MM.1S (cell line): ENCODE measurements at regions not wholly inside any gene's neighbourhood (a gene's known extent, or its start where the extent isn't known, plus 50 kb on each side); places are given as distances from the start of the nearest gene placed in this dataset.
"Not testable (repeated sequence)": the region's sequence is repeated elsewhere in the genome, so short reads cannot be mapped to it uniquely, and the experiment has no call there.

Experiments
- EZH2 ChIP-seq: fragments of 300-600 bp; sonication (generic); optimal IDR thresholded peaks from 2 replicates; pipeline ENCODE3; 2017; ENCODE audit warnings: low read depth, mild to moderate bottlenecking, antibody characterized with exemption, low read length, mixed read lengths
- EZH2phosphoT487 ChIP-seq: fragments of 300-600 bp; sonication (generic); IDR thresholded peaks from 2 replicates; pipeline ENCODE4 v1.6.1; 2018; ENCODE audit warnings: antibody characterized with exemption, low read length
- TF ChIP-seq, protein P1 (sequence below): fragments of 300-600 bp; sonication (generic); IDR thresholded peaks from 2 replicates; pipeline ENCODE4 v1.5.1; 2016; ENCODE audit warnings: antibody characterized with exemption, low read length, mixed read lengths

- TF ChIP-seq EZH2, EZH2phosphoT487: not testable (repeated sequence)
- TF ChIP-seq, protein P1, sequence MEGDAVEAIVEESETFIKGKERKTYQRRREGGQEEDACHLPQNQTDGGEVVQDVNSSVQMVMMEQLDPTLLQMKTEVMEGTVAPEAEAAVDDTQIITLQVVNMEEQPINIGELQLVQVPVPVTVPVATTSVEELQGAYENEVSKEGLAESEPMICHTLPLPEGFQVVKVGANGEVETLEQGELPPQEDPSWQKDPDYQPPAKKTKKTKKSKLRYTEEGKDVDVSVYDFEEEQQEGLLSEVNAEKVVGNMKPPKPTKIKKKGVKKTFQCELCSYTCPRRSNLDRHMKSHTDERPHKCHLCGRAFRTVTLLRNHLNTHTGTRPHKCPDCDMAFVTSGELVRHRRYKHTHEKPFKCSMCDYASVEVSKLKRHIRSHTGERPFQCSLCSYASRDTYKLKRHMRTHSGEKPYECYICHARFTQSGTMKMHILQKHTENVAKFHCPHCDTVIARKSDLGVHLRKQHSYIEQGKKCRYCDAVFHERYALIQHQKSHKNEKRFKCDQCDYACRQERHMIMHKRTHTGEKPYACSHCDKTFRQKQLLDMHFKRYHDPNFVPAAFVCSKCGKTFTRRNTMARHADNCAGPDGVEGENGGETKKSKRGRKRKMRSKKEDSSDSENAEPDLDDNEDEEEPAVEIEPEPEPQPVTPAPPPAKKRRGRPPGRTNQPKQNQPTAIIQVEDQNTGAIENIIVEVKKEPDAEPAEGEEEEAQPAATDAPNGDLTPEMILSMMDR = not testable (repeated sequence)
Observed at GRCh38 chr6:26928190-26928589, 268.6 kb upstream of the ZNF322 start.
